Astrocyte (in vitro differentiated cells and primary cell): ENCODE measurements at regions not wholly inside any gene's neighbourhood (a gene's known extent, or its start where the extent isn't known, plus 50 kb on each side); places are given as distances from the start of the nearest gene placed in this dataset.

ENCODE experiments used
- DNase-seq: peaks from one replicate; pipeline ENCODE4 v3.0.0-alpha.2; 2010; ENCODE audit warnings: low read depth
- FAIRE-seq: peaks from 2 replicates; lab custom pipeline; 2011; peaks lifted over from hg19 to GRCh38; lab: Jason Lieb, UNC
- H2AFZ ChIP-seq: 2 replicates; pipeline ENCODE4 v1.6.0; 2012; ENCODE audit warnings: low read depth, low read length, inconsistent platforms
- H3K27ac ChIP-seq: 2 replicates; pipeline ENCODE4 v1.5.1; 2011; ENCODE audit warnings: low read depth, low read length, inconsistent platforms
- H3K27me3 ChIP-seq: 2 replicates; pipeline ENCODE4 v1.6.0; 2011; ENCODE audit warnings: low read length, inconsistent platforms; ENCODE audit not compliant: insufficient read depth
- H3K36me3 ChIP-seq: 2 replicates; pipeline ENCODE4 v1.5.1; 2011; ENCODE audit warnings: low read length, inconsistent platforms; ENCODE audit not compliant: insufficient read depth
- H3K4me1 ChIP-seq: 2 replicates; pipeline ENCODE4 v1.5.1; 2011; ENCODE audit warnings: low read length, inconsistent platforms; ENCODE audit not compliant: insufficient read depth
- H3K4me2 ChIP-seq: 2 replicates; pipeline ENCODE4 v1.6.0; 2012; ENCODE audit warnings: low read length, inconsistent platforms
- H3K4me3 ChIP-seq: 2 replicates; pipeline ENCODE4 v1.5.1; 2011; ENCODE audit warnings: low read depth, mild to moderate bottlenecking, low read length, inconsistent platforms; ENCODE audit not compliant: insufficient read depth
- H3K79me2 ChIP-seq: 2 replicates; pipeline ENCODE4 v1.6.0; 2012; ENCODE audit warnings: mild to moderate bottlenecking, low read length, inconsistent platforms; ENCODE audit not compliant: insufficient read depth
- H3K9ac ChIP-seq: 2 replicates; pipeline ENCODE4 v1.6.0; 2012; ENCODE audit warnings: mild to moderate bottlenecking, low read length, inconsistent platforms
- H3K9me3 ChIP-seq: 2 replicates; pipeline ENCODE4 v1.5.1; 2012; ENCODE audit warnings: low read depth, mild to moderate bottlenecking, low read length, inconsistent platforms; ENCODE audit not compliant: insufficient read depth
- H4K20me1 ChIP-seq: 2 replicates; pipeline ENCODE4 v1.6.0; 2012; ENCODE audit warnings: low read length, inconsistent platforms; ENCODE audit not compliant: insufficient read depth
- H3K27ac Mint-ChIP-seq: one replicate; pipeline ENCODE4 v1.8.0; 2021; ENCODE audit warnings: mild to moderate bottlenecking, mixed read lengths; ENCODE audit not compliant: unreplicated experiment
- H3K27me3 Mint-ChIP-seq: one replicate; pipeline ENCODE4 v1.8.0; 2021; ENCODE audit warnings: low read depth, mixed read lengths; ENCODE audit not compliant: unreplicated experiment
- H3K36me3 Mint-ChIP-seq: one replicate; pipeline ENCODE4 v1.8.0; 2021; ENCODE audit warnings: low read depth, mixed read lengths; ENCODE audit not compliant: unreplicated experiment
- H3K4me1 Mint-ChIP-seq: one replicate; pipeline ENCODE4 v1.8.0; 2021; ENCODE audit warnings: low read depth, mixed read lengths; ENCODE audit not compliant: unreplicated experiment
- H3K4me3 Mint-ChIP-seq: one replicate; pipeline ENCODE4 v1.8.0; 2021; ENCODE audit warnings: mild to moderate bottlenecking, moderate library complexity, mixed read lengths; ENCODE audit not compliant: unreplicated experiment
- H3K9me3 Mint-ChIP-seq: one replicate; pipeline ENCODE4 v1.8.0; 2021; ENCODE audit warnings: mild to moderate bottlenecking, mixed read lengths; ENCODE audit not compliant: unreplicated experiment
- EZH2 ChIP-seq: IDR thresholded peaks from 2 replicates; pipeline ENCODE4 v1.6.1; 2012; ENCODE audit warnings: mild to moderate bottlenecking, low read length, inconsistent platforms; ENCODE audit not compliant: insufficient read depth
- TF ChIP-seq, protein P1 (sequence below): IDR thresholded peaks from 2 replicates; pipeline ENCODE4 v1.5.1; 2011; ENCODE audit warnings: low read depth, mild to moderate bottlenecking, inconsistent platforms, low read length, moderate library complexity; ENCODE audit not compliant: insufficient read depth

DNA sequence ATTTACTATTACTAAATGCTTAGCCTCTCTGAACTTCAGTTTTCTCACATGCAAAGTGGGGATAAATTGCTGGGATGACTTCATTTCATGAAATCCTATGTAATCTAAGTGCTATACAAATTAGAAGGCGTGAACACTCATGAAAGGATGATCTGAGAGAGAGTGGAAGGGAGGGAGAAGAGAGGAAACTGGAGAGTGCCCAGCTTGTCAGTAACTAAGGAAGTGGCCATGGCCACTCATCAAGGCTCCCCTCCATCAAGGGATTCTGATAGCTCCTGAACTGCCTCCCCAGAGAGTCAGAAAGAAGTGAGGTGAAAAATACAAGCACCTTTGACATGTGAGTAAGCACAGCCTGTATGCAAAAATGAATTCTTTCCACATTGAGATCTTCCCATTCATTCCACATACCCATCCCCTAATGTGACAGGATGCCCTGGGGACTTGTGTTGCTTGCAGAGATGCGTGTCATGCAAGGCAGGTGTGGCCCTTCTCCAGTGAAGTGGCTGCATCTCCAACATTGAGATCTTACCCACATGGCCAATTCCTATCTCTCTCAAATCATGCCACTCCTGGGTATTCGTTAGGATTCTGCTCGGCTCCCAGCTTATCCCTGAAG, 76.5 kb upstream of the ITPRID1 start:
- H2AFZ ChIP-seq = no peak overlapping the region
- H3K79me2 ChIP-seq = no peaks in the 10 kb centered on the region
- H3K27me3 ChIP-seq = no peaks in the 10 kb centered on the region
- H3K9me3 ChIP-seq = no peaks in the 10 kb centered on the region
- H4K20me1 ChIP-seq = no peaks in the 10 kb centered on the region
- no peak overlapping the region for H3K4me2 ChIP-seq
- H3K9ac ChIP-seq = no peak overlapping the region
- no peaks in the 10 kb centered on the region for H3K36me3 ChIP-seq
- H3K27ac ChIP-seq = no peak overlapping the region
- Mint-ChIP-seq H3K36me3 (no peaks in the 10 kb centered on the region), H3K4me3 (no peak overlapping the region), H3K4me1 (peaks cover 12% of the 10 kb centered on the region), H3K9me3 (peaks cover 2% of the 10 kb centered on the region), H3K27me3 (no peaks in the 10 kb centered on the region), H3K27ac (no peak overlapping the region)
- H3K4me3 ChIP-seq = no peak overlapping the region
- FAIRE-seq (no peak), DNase-seq (no peak)
- TF ChIP-seq, protein P1, sequence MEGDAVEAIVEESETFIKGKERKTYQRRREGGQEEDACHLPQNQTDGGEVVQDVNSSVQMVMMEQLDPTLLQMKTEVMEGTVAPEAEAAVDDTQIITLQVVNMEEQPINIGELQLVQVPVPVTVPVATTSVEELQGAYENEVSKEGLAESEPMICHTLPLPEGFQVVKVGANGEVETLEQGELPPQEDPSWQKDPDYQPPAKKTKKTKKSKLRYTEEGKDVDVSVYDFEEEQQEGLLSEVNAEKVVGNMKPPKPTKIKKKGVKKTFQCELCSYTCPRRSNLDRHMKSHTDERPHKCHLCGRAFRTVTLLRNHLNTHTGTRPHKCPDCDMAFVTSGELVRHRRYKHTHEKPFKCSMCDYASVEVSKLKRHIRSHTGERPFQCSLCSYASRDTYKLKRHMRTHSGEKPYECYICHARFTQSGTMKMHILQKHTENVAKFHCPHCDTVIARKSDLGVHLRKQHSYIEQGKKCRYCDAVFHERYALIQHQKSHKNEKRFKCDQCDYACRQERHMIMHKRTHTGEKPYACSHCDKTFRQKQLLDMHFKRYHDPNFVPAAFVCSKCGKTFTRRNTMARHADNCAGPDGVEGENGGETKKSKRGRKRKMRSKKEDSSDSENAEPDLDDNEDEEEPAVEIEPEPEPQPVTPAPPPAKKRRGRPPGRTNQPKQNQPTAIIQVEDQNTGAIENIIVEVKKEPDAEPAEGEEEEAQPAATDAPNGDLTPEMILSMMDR = no peak
- no peak for TF ChIP-seq EZH2
- H3K4me1 ChIP-seq = peaks cover 5% of the 10 kb centered on the region

DNA sequence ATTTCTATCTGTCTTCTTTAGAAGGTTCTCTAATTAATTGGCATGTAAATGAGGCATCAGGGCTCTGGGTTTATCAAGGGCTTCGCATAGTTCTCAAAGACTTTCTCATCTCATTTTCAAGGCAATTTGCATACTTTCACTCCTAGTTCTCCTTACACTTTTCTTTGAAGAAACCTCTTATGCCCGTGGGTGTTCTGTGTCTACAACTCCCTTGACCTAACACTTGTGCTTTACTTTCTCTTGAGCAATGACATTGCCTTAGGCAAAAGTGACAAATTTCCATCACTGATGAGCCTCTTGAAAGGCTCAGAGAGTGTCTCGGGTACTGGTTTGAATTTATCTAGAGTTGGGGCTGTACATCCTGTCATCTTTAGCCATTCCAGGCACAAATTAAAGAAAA, 74.7 kb upstream of the ITPRID1 start:
- no peaks in the 10 kb centered on the region for H4K20me1 ChIP-seq
- no peaks in the 10 kb centered on the region for H3K4me1 ChIP-seq
- H3K4me3 Mint-ChIP-seq = no peak overlapping the region
- no peaks in the 10 kb centered on the region for H3K27me3 ChIP-seq
- no peak for DNase-seq
- H3K9me3 ChIP-seq = no peaks in the 10 kb centered on the region
- H3K79me2 ChIP-seq = no peaks in the 10 kb centered on the region
- H3K4me2 ChIP-seq = no peak overlapping the region
- H3K9me3 Mint-ChIP-seq = peaks cover 2% of the 10 kb centered on the region
- TF ChIP-seq, protein P1 = no peak
- no peak for TF ChIP-seq EZH2
- no peak overlapping the region for H3K9ac ChIP-seq
- no peaks in the 10 kb centered on the region for H3K36me3 Mint-ChIP-seq
- FAIRE-seq = no peak
- H3K27ac ChIP-seq = no peak overlapping the region
- H3K36me3 ChIP-seq = no peaks in the 10 kb centered on the region
- H3K27ac Mint-ChIP-seq = no peak overlapping the region
- H2AFZ ChIP-seq = no peak overlapping the region
- H3K27me3 Mint-ChIP-seq = no peaks in the 10 kb centered on the region
- H3K4me3 ChIP-seq = no peak overlapping the region
- H3K4me1 Mint-ChIP-seq = no peaks in the 10 kb centered on the region

DNA sequence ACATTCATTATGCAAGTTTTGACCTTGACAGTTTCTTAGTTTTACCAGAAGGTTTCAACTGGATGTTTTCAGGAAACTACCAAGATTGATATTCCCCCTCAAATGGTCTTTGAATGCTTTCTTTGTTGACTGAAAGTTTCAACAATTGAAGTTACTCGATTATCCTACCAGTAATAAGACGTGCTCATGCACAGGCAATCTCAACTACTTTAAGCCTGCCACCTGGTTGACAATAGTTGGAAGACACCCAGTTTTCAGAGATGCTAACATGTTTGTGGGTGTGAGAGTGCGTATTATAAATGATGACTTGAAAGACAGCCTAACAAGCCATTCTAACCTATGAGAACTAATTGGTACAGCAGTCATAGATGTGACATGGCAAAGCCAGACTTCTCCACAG, 73.4 kb upstream of the ITPRID1 start:
- no peaks in the 10 kb centered on the region for H3K27me3 Mint-ChIP-seq
- H3K4me2 ChIP-seq = no peak overlapping the region
- FAIRE-seq (no peak), DNase-seq (no peak)
- no peak overlapping the region for H3K27ac Mint-ChIP-seq
- peaks cover 2% of the 10 kb centered on the region for H3K9me3 Mint-ChIP-seq
- no peaks in the 10 kb centered on the region for H3K4me1 Mint-ChIP-seq
- TF ChIP-seq EZH2 = no peak
- TF ChIP-seq, protein P1 = no peak
- H3K27me3 ChIP-seq = no peaks in the 10 kb centered on the region
- H3K9ac ChIP-seq = no peak overlapping the region
- H3K79me2 ChIP-seq = no peaks in the 10 kb centered on the region
- H3K4me3 Mint-ChIP-seq = no peak overlapping the region
- no peak overlapping the region for H2AFZ ChIP-seq
- H3K9me3 ChIP-seq = no peaks in the 10 kb centered on the region
- H3K36me3 ChIP-seq = no peaks in the 10 kb centered on the region
- H3K4me3 ChIP-seq = no peak overlapping the region
- no peaks in the 10 kb centered on the region for H4K20me1 ChIP-seq
- no peaks in the 10 kb centered on the region for H3K4me1 ChIP-seq
- no peaks in the 10 kb centered on the region for H3K36me3 Mint-ChIP-seq
- no peak overlapping the region for H3K27ac ChIP-seq
